22Rv1 (cell line): ENCODE measurements at regions not wholly inside any gene's neighbourhood (a gene's known extent, or its start where the extent isn't known, plus 50 kb on each side); places are given as distances from the start of the nearest gene placed in this dataset.

ENCODE experiments used
- CTCF ChIP-seq: fragments of 450-650 bp; IDR thresholded peaks from 2 replicates; pipeline ENCODE4 v1.5.1; 2017; ENCODE audit warnings: mild to moderate bottlenecking
- ZFX ChIP-seq: fragments of 450-650 bp; IDR thresholded peaks from 2 replicates; pipeline ENCODE4 v1.6.1; 2017; ENCODE audit warnings: antibody characterized with exemption, borderline replicate concordance

- TF ChIP-seq CTCF = no peak
- TF ChIP-seq ZFX = no peak
These were observed 110.3 kb downstream of the ARRDC3 start for GRCh38 chr5:91272858-91273257.
